Smooth muscle cell (in vitro differentiated cells): ENCODE measurements at regions not wholly inside any gene's neighbourhood (a gene's known extent, or its start where the extent isn't known, plus 50 kb on each side); places are given as distances from the start of the nearest gene placed in this dataset.

Experiments used
- DNase-seq: peaks from one replicate; lab custom pipeline; 2025; ENCODE audit not compliant: unreplicated experiment; lab: John Stamatoyannopoulos, UW
- H2AFZ ChIP-seq: fragments of 200-600 bp; sonication (generic); 2 replicates; pipeline ENCODE4 v1.6.0; 2016; ENCODE audit warnings: antibody characterized with exemption, low read depth, mild to moderate bottlenecking
- H3F3A ChIP-seq: fragments of 200-600 bp; sonication (generic); 2 replicates; pipeline ENCODE4 v1.6.0; 2017; ENCODE audit warnings: antibody characterized with exemption, low read depth
- H3K27ac ChIP-seq: fragments of 200-600 bp; sonication (generic); 2 replicates; pipeline ENCODE4 v1.5.1; 2016; ENCODE audit warnings: low read depth, mild to moderate bottlenecking
- H3K27me3 ChIP-seq: fragments of 200-600 bp; sonication (generic); 2 replicates; pipeline ENCODE4 v1.6.1; 2016; ENCODE audit warnings: low read depth, mild to moderate bottlenecking
- H3K36me3 ChIP-seq: fragments of 200-600 bp; sonication (generic); 2 replicates; pipeline ENCODE4 v1.5.1; 2016; ENCODE audit warnings: low read depth
- H3K4me1 ChIP-seq: fragments of 200-600 bp; sonication (generic); 2 replicates; pipeline ENCODE4 v1.5.1; 2016; ENCODE audit warnings: low read depth
- H3K4me2 ChIP-seq: fragments of 200-600 bp; sonication (generic); 2 replicates; pipeline ENCODE4 v1.6.0; 2016; ENCODE audit warnings: mild to moderate bottlenecking
- H3K4me3 ChIP-seq: fragments of 200-600 bp; sonication (generic); 2 replicates; pipeline ENCODE4 v1.5.1; 2016; ENCODE audit warnings: mild to moderate bottlenecking
- H3K79me2 ChIP-seq: fragments of 200-600 bp; sonication (generic); 2 replicates; pipeline ENCODE4 v1.6.0; 2016; ENCODE audit warnings: low read depth, mild to moderate bottlenecking
- H3K9ac ChIP-seq: fragments of 200-600 bp; sonication (generic); 2 replicates; pipeline ENCODE4 v1.6.0; 2016; ENCODE audit warnings: low read depth
- H3K9me3 ChIP-seq: fragments of 200-600 bp; sonication (generic); replicated peaks from 2 replicates; pipeline ENCODE4 v1.5.1; 2016; ENCODE audit warnings: low read depth
- H4K20me1 ChIP-seq: fragments of 200-600 bp; sonication (generic); 2 replicates; pipeline ENCODE4 v1.6.0; 2016; ENCODE audit warnings: low read depth
- CTCF ChIP-seq: fragments of 200-600 bp; sonication (generic); IDR thresholded peaks from 2 replicates; pipeline ENCODE4 v1.5.1; 2017; ENCODE audit warnings: borderline replicate concordance, mild to moderate bottlenecking, antibody characterized with exemption; ENCODE audit not compliant: insufficient read depth, poor library complexity, severe bottlenecking
- WGBS: methylation state at CpG from one replicate; pipeline ENCODE4 v1.1.7; 2016; ENCODE audit warnings: low lambda C conversion rate; 5-methylcytosine and 5-hydroxymethylcytosine counted together

DNA sequence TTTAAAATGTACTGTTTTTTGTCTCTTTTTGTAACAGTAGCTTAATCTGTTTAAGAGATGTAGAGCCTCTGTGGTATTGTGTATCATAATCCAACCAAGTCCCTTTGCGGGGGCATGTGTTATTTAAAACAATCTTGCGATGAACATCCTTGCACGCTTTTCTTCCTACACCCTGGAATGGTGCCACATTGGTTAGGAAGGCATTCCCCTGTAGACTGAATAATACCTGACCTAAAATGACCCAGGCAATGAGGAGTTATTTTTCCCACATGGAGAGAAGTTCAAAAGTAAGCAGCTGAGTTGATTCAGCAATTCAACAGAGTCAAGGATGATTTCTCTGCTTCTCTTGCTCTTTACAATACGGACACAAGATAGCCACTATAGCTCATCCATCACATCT is 142.0 kb upstream of the PMEPA1 start:
- DNase-seq: no peak
- Histone ChIP-seq H2AFZ (no peak overlapping the region), H3K27me3 (no peaks in the 10 kb centered on the region), H3K79me2 (no peaks in the 10 kb centered on the region), H3K4me3 (no peak overlapping the region), H3F3A (no peaks in the 10 kb centered on the region), H3K36me3 (no peaks in the 10 kb centered on the region), H3K9me3 (no peaks in the 10 kb centered on the region), H3K27ac (no peak overlapping the region), H4K20me1 (no peaks in the 10 kb centered on the region), H3K9ac (no peak overlapping the region), H3K4me2 (no peak overlapping the region), H3K4me1 (peaks cover 4% of the 10 kb centered on the region)
- no peak for TF ChIP-seq CTCF
- WGBS: 63% methylated on average over 4 of the region's 4 CpGs

DNA sequence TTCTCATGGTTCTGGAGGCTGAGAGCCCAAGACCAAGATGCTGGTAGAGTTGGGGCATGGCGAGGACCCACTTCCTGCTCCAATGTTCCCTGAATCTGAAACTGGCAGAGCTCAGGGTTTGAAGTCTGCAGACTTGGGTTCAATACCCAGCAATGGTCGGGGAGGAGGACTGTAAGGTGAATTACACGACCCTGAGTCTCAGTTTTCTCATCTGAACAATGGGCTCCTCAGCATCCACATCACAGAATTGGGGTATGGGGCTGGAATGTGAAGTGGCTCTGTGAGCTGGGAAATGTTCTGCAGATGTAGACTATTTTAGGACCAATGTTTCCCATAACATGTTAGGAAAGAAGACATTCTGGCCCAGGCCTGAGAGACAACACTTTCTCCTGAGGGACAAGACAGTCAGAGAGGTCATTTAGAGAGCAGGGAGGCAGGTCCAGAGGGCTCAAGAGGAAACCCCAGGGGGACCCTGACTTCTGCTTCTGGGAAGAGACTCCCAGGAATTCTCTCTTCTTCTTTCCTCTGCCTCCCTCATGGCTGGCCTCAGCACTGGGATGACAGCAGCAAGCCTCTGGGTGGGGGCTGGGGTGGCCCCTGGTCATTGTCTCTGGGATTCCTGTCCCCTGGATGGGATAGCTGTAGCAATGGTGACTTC is 141.3 kb upstream of the PMEPA1 start:
- H3K79me2 ChIP-seq: no peaks in the 10 kb centered on the region
- no peak overlapping the region for H3K27ac ChIP-seq
- no peak overlapping the region for H3K9ac ChIP-seq
- no peaks in the 10 kb centered on the region for H3K27me3 ChIP-seq
- no peaks in the 10 kb centered on the region for H4K20me1 ChIP-seq
- TF ChIP-seq CTCF: no peak
- 91% methylated on average over 3 of the region's 3 CpGs for WGBS
- no peaks in the 10 kb centered on the region for H3K9me3 ChIP-seq
- no peak for DNase-seq
- no peak overlapping the region for H2AFZ ChIP-seq
- H3F3A ChIP-seq: no peaks in the 10 kb centered on the region
- no peaks in the 10 kb centered on the region for H3K36me3 ChIP-seq
- H3K4me2 ChIP-seq: no peak overlapping the region
- no peak overlapping the region for H3K4me3 ChIP-seq
- H3K4me1 ChIP-seq: peaks cover 4% of the 10 kb centered on the region

DNA sequence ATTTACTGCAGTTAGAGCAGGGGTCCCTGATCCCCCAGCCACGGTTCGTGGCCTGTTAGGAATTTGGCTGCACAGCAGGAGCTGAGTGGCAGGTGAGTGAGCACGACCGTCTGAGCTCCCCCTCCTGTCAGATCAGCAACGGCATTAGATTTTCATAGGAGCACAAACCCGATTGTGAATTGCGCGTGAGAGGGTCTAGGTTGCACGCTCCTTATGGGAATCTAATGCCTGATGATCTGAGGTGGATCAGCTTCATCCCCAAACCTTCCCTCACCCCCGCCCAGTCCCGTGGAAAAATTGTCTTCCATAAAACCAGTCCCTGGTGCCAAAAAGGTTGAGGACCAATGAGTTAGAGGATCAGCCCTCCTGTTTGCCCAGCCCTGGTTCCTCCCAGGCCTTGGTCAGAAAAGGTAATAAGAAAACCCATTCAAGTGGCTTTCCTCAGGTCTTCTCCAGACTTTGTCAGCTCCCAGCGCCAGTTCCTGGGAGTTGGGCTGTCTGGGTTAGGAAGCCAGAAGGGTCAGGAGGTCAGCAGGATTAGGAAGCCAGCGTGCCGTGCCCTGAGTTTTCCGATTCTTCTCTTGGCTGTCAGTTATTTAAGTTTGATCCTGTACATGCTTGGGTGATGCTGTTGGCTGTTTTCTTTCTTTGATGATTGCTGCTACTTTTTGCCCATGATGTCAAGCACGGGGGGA is 139.9 kb upstream of the PMEPA1 start:
- no peak for DNase-seq
- Histone ChIP-seq H3F3A (no peaks in the 10 kb centered on the region), H3K27ac (no peak overlapping the region), H3K4me3 (no peak overlapping the region), H4K20me1 (no peaks in the 10 kb centered on the region), H3K79me2 (no peaks in the 10 kb centered on the region), H3K9ac (no peak overlapping the region), H3K9me3 (no peaks in the 10 kb centered on the region), H2AFZ (no peak overlapping the region), H3K36me3 (no peaks in the 10 kb centered on the region), H3K27me3 (no peaks in the 10 kb centered on the region), H3K4me1 (peaks cover 4% of the 10 kb centered on the region), H3K4me2 (no peak overlapping the region)
- 84% methylated on average over 15 of the region's 16 CpGs for WGBS
- TF ChIP-seq CTCF: no peak

- TF ChIP-seq CTCF: no peak
- Histone ChIP-seq H3K9ac (no peak overlapping the region), H3K27me3 (no peaks in the 10 kb centered on the region), H3K4me3 (no peak overlapping the region), H4K20me1 (no peaks in the 10 kb centered on the region), H3K4me2 (no peak overlapping the region), H3K36me3 (no peaks in the 10 kb centered on the region), H3K4me1 (peaks cover 4% of the 10 kb centered on the region), H2AFZ (no peak overlapping the region), H3K79me2 (no peaks in the 10 kb centered on the region), H3K27ac (no peak overlapping the region), H3F3A (no peaks in the 10 kb centered on the region), H3K9me3 (no peaks in the 10 kb centered on the region)
- 86% methylated on average over 4 of the region's 4 CpGs for WGBS
- DNase-seq: no peak
Observed at GRCh38 chr20:57849121-57849520, 139.3 kb upstream of the PMEPA1 start.
